ENCODE measurements at regions not wholly inside any gene's neighbourhood (a gene's known extent, or its start where the extent isn't known, plus 50 kb on each side); places are given as distances from the start of the nearest gene placed in this dataset.

DNA sequence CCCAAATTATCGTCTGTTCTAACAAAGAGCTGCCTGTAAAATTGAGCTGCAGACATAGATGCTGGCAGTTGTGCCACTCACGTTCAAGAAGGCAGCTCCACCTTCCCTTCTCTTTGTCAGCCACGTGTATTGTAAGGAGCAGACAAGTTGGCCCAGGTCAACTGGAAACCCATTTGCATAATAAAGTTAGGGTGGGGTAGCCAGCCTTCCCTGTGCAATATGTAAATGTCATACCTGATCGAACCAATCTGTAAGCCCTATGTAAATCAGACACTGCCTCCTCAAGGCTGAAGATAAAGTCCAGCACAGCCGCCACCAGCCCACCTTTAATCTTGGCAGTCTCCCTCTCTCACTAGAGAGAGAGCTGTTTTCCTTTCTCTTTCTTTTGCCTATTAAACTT, 117.2 kb downstream of the TMEM144 start:
- Histone ChIP-seq H3K27ac (ENCODE audit: insufficient read depth, low read depth, low read length) (no peak overlapping the region), H3K4me2 (ENCODE audit: insufficient read depth, low read length) (no peak overlapping the region), H3K4me1 (ENCODE audit: control insufficient read depth, extremely low read depth, insufficient read depth, low read length) (no peaks in the 10 kb centered on the region), H3K79me2 (ENCODE audit: control insufficient read depth, insufficient read depth, low read length) (no peaks in the 10 kb centered on the region), H3K4me3 (replicated peaks in 1 of 3; ENCODE audit: insufficient read depth in 1 of 3, low read depth in 1 of 3, low read length in 3 of 3) (no peak overlapping the region), H3K9ac (replicated peaks; ENCODE audit: extremely low read depth, insufficient read depth, low read length) (no peak overlapping the region), H3K9me3 (replicated peaks; ENCODE audit: control insufficient read depth, insufficient read depth, low read length) (no peaks in the 10 kb centered on the region), H2AFZ (ENCODE audit: low read depth, low read length) (no peak overlapping the region), H3K9me1 (replicated peaks; ENCODE audit: control insufficient read depth, extremely low read depth, insufficient read depth, low read length) (no peaks in the 10 kb centered on the region), H4K20me1 (replicated peaks; ENCODE audit: control insufficient read depth, extremely low read depth, insufficient read depth, low read length) (no peaks in the 10 kb centered on the region), H3K36me3 (ENCODE audit: control insufficient read depth in 2 of 2, extremely low read depth in 1 of 2, insufficient read depth in 2 of 2, low read length in 2 of 2) (no peaks in the 10 kb centered on the region), H3K27me3 (ENCODE audit: control insufficient read depth in 2 of 2, insufficient read depth in 2 of 2, low read length in 2 of 2) (no peaks in the 10 kb centered on the region)
- POLR2A ChIA-PET: no interaction called here
- TF ChIP-seq MYC (IDR thresholded peaks at IDR 0.05; ENCODE audit: low read depth, low read length): no peak
- TF ChIP-seq GATA2 (IDR thresholded peaks at IDR 0.05; ENCODE audit: insufficient read depth, insufficient read length, low read depth, low read length): no peak
- TF ChIP-seq FOS (IDR thresholded peaks at IDR 0.05; ENCODE audit: borderline replicate concordance, insufficient read depth, low read length): no peak
- TF ChIP-seq EZH2 (IDR thresholded peaks at IDR 0.05; ENCODE audit: borderline replicate concordance, low read depth, low read length, severe bottlenecking): no peak
- TF ChIP-seq POLR2A (IDR thresholded peaks at IDR 0.05; ENCODE audit: low read depth, low read length): no peak
- TF ChIP-seq JUN (IDR thresholded peaks at IDR 0.05; ENCODE audit: borderline replicate concordance, insufficient read depth, insufficient read length, low read depth): no peak
- TF ChIP-seq POLR2AphosphoS5 (IDR thresholded peaks at IDR 0.05; ENCODE audit: insufficient read depth, low read depth, low read length): no peak
- TF ChIP-seq, protein P1, sequence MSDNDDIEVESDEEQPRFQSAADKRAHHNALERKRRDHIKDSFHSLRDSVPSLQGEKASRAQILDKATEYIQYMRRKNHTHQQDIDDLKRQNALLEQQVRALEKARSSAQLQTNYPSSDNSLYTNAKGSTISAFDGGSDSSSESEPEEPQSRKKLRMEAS (IDR thresholded peaks at IDR 0.05; ENCODE audit: insufficient read depth, insufficient read length): no peak
- TF ChIP-seq, protein P2, sequence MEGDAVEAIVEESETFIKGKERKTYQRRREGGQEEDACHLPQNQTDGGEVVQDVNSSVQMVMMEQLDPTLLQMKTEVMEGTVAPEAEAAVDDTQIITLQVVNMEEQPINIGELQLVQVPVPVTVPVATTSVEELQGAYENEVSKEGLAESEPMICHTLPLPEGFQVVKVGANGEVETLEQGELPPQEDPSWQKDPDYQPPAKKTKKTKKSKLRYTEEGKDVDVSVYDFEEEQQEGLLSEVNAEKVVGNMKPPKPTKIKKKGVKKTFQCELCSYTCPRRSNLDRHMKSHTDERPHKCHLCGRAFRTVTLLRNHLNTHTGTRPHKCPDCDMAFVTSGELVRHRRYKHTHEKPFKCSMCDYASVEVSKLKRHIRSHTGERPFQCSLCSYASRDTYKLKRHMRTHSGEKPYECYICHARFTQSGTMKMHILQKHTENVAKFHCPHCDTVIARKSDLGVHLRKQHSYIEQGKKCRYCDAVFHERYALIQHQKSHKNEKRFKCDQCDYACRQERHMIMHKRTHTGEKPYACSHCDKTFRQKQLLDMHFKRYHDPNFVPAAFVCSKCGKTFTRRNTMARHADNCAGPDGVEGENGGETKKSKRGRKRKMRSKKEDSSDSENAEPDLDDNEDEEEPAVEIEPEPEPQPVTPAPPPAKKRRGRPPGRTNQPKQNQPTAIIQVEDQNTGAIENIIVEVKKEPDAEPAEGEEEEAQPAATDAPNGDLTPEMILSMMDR (IDR thresholded peaks at IDR 0.05; ENCODE audit: extremely low read depth in 1 of 2, insufficient read depth in 1 of 2, low read depth in 1 of 2, low read length in 2 of 2): no peak
- no TSS peak for BruUV-seq (replicated peaks)
- CTCF ChIA-PET: no interaction called here
- FAIRE-seq (no peak), DNase-seq (ENCODE audit: low read depth, low spot score) (no peak)
- intact Hi-C loops (cut with micrococcal nuclease): no loop called here
- dilution Hi-C loops (cut with MboI; ENCODE audit: extremely low pct_ligation_motif_present, low sequenced_read_pairs): no loop called here
